Lower leg skin (tissue), 4 donors: ENCODE measurements at regions not wholly inside any gene's neighbourhood (a gene's known extent, or its start where the extent isn't known, plus 50 kb on each side); places are given as distances from the start of the nearest gene placed in this dataset.
"Not testable (repeated sequence)": the region's sequence is repeated elsewhere in the genome, so short reads cannot be mapped to it uniquely, and the experiment has no call there.

Experiments
- DNase-seq, 2 donors: peaks; one replicate each; pipeline ENCODE4 v3.0.0-alpha.2; 2019; ENCODE audit warnings: low spot score in 2 of 2
- H3K4me3 ChIP-seq: fragments of 200-600 bp; sonication (generic); 2 replicates; pipeline ENCODE4 v1.5.1; 2017; ENCODE audit warnings: mild to moderate bottlenecking, low read depth; ENCODE audit not compliant: poor library complexity, severe bottlenecking
- POLR2A ChIP-seq, 2 donors: fragments of 450-650 bp; IDR thresholded peaks; one replicate each; pipeline ENCODE4 v1.6.1; 2016 to 2017; ENCODE audit warnings: antibody characterized with exemption in 2 of 2, mild to moderate bottlenecking in 1 of 2, moderate library complexity in 1 of 2
- WGBS, 2 donors: methylation state at CpG; one replicate each; pipeline ENCODE4 v1.1.5; 2018; 5-methylcytosine and 5-hydroxymethylcytosine counted together
- intact Hi-C: fragments of 100-400 bp; cut with DNase I; formaldehyde crosslinking; loops from one replicate; pipeline ENCODE4 v1.15.0; 2023; ENCODE audit warnings: low total_unique reads
- TF ChIP-seq, protein P1 (sequence below), 3 donors: fragments of 450-650 bp; IDR thresholded peaks; one replicate each; pipeline ENCODE4 v1.5.1; 2016; ENCODE audit warnings: antibody characterized with exemption in 3 of 3, mild to moderate bottlenecking in 3 of 3, moderate library complexity in 2 of 3

DNA sequence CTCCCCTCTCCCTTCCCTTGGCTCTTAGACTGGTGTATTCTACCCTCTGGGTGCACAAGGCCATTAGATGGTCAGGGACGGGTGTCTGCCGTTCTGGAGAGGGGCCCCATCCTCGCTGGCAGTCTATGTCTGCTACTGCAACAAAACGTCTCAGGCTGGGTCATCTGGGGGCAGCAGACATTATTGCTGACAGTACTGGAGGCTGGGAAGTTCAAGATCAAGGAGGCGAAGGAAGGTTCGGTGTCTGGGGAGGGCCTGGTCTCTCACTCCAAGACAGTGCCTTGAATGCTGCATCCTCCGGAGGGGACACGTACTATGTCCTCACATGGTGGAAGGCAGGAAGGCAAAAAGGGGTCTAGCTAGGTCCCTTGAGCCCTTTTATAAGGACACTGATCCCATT, 93.4 kb upstream of the COL5A1 start:
- no peak for DNase-seq
- 91 to 94% methylated on average over 8 of the region's 8 CpGs for WGBS, 2 donors
- no peak overlapping the region for H3K4me3 ChIP-seq
- TF ChIP-seq, protein P1, sequence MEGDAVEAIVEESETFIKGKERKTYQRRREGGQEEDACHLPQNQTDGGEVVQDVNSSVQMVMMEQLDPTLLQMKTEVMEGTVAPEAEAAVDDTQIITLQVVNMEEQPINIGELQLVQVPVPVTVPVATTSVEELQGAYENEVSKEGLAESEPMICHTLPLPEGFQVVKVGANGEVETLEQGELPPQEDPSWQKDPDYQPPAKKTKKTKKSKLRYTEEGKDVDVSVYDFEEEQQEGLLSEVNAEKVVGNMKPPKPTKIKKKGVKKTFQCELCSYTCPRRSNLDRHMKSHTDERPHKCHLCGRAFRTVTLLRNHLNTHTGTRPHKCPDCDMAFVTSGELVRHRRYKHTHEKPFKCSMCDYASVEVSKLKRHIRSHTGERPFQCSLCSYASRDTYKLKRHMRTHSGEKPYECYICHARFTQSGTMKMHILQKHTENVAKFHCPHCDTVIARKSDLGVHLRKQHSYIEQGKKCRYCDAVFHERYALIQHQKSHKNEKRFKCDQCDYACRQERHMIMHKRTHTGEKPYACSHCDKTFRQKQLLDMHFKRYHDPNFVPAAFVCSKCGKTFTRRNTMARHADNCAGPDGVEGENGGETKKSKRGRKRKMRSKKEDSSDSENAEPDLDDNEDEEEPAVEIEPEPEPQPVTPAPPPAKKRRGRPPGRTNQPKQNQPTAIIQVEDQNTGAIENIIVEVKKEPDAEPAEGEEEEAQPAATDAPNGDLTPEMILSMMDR (IDR thresholded peaks at IDR 0.05) = no peak
- TF ChIP-seq POLR2A (IDR thresholded peaks at IDR 0.05) = no peak
- intact Hi-C loops = no loop called here

DNA sequence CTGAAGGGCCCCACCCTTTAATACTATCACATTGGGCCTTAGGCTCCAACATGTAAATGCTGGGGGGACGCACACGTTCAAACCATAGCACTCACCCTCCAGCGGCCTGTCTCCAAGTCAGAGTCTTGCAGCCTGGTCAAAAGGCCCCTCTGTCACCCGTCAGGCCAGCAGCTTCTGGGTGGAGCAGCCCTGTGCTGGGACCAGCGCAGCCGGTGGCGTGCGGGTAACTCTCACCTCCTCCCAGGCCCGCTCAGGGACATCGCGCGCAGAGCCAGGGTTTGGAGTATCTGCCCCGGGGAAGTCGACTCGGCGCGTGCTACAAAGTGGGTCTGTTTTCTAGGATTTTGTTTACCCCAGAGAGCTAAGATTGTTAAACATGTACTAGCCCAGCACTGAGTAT, 93.0 kb upstream of the COL5A1 start:
- WGBS, 2 donors = 91 to 93% methylated on average over 17 of the region's 17 CpGs
- no peak for DNase-seq
- TF ChIP-seq POLR2A (IDR thresholded peaks at IDR 0.05) = no peak
- TF ChIP-seq, protein P1 (IDR thresholded peaks at IDR 0.05) = no peak
- no peak overlapping the region for H3K4me3 ChIP-seq
- intact Hi-C loops = no loop called here

DNA sequence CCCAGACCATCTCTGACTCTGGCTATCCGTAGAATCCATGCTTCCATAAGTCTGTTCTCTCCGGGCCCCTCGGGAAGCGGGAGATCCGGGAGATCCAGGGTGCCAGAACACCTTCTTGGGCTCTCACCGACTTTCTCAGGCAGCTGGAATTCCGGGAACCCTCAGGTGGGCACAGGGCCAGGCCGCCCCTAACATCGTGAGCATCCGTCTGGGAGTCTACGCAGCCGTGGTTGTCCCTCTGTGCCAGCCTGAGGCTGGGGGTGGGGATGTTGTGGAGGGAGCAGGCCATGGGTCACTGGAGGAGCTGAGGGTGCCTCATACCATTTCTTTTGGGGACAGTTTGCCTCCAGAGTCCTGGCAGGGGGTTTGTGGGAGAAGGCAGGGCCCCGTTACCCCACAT, 92.3 kb upstream of the COL5A1 start:
- no peak overlapping the region for H3K4me3 ChIP-seq
- 77 to 89% methylated on average over 12 to 13 of the region's 13 CpGs for WGBS, 2 donors
- DNase-seq = no peak
- intact Hi-C loops = no loop called here
- TF ChIP-seq, protein P1 (IDR thresholded peaks at IDR 0.05) = no peak
- no peak for TF ChIP-seq POLR2A (IDR thresholded peaks at IDR 0.05)

DNA sequence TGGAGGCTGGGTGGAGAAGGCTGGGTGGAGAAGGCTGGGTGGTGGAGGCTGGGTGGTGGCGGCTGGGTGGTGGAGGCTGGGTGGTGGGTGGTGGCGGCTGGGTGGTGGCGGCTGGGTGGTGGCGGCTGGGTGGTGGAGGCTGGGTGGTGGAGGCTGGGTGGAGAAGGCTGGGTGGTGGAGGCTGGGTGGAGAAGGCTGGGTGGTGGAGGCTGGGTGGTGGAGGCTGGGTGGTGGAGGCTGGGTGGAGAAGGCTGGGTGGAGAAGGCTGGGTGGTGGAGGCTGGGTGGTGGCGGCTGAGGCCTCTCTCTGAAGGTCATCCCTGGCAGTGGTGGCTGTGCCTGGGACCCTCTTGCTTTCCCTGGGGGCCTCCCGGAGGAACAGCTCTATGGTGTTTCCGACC, 91.5 kb upstream of the COL5A1 start:
- intact Hi-C loops = not testable (repeated sequence)
- WGBS, 2 donors = 95 to 98% methylated on average over 4 to 5 of the region's 7 CpGs

DNA sequence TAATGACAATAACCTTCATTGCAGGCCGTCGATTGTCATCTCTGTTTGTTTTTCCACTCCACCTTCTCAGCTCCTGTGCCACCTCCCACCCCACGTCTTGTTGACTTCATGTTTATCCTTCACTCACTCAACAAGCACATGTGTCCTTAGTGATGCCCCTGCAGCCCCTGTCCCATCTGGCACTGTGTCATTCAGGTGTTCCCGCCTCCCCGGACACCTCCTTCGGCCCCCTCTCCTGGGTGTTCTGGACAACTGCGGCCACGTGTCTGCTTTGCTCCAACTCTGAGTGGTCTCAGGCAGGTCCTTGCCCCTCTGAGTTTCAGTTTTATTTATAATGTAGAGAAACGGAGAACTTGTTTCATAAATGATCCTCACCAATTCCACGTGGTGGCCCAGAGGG, 91.0 kb upstream of the COL5A1 start:
- WGBS, 2 donors = 85% methylated on average over 10 of the region's 10 CpGs
- TF ChIP-seq POLR2A (IDR thresholded peaks at IDR 0.05) = no peak
- TF ChIP-seq, protein P1 (IDR thresholded peaks at IDR 0.05) = no peak
- no peak for DNase-seq
- H3K4me3 ChIP-seq = no peak overlapping the region
- intact Hi-C loops = no loop called here

More for the DNA sequence above, 91.5 kb upstream of the COL5A1 start:
- not testable (repeated sequence) for H3K4me3 ChIP-seq, DNase-seq

DNA sequence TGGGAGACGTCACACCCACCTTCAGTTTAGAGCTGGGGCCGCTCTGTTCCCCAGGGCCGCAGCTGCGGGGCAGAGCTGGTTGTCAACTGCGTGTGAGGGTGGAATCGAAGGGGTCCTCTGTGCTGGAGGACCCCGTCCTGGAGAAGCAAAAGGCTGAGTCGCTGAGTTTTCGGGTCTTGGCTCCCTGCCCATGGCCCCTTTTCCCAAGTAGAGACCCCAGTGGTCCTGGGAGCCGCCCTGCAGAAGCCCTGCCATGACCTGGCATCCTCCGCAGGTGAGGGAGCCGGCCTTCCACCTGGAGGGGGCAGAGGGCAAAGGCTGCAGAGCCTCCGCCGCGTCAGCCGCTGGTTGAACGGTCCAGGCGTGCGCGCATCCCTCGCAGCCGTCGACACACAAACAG, 90.4 kb upstream of the COL5A1 start:
- WGBS, 2 donors = 81 to 85% methylated on average over 23 of the region's 23 CpGs
- DNase-seq = no peak
- intact Hi-C loops = no loop called here
- no peak for TF ChIP-seq POLR2A (IDR thresholded peaks at IDR 0.05)
- TF ChIP-seq, protein P1 (IDR thresholded peaks at IDR 0.05) = no peak
- no peak overlapping the region for H3K4me3 ChIP-seq
